ENCODE measurements at regions not wholly inside any gene's neighbourhood (a gene's known extent, or its start where the extent isn't known, plus 50 kb on each side); places are given as distances from the start of the nearest gene placed in this dataset.

DNA sequence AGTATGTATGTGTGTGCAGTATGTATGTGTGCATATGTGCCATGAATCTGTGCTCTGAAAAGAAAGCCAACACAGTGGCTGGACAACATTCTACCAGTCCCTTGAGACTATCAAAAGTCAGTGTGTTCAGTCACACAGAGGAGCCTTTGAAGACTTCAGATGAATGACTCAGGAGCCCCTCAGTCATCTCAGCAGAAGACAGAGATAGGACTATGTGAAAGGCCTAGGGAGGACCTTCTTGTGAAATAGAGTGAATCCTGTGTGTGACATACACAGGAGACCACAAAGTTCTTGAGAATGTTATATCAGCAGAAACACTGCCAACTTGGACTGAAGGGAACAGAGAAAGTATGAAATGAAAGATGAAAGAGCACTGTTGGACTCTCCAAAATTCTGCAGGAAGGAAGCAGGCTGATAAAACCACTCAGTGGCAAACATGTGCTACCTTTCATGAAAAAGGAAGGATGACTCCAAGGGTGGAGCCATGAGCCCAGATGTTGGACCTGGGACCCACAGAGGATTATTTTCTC is 108.4 kb downstream of the METRNL start:
- DNase-seq (ENCODE audit: extremely low spot score), result no peak
- ChIA-PET CTCF (no interaction called here), POLR2A (no interaction called here)
- TF ChIP-seq, protein P1, sequence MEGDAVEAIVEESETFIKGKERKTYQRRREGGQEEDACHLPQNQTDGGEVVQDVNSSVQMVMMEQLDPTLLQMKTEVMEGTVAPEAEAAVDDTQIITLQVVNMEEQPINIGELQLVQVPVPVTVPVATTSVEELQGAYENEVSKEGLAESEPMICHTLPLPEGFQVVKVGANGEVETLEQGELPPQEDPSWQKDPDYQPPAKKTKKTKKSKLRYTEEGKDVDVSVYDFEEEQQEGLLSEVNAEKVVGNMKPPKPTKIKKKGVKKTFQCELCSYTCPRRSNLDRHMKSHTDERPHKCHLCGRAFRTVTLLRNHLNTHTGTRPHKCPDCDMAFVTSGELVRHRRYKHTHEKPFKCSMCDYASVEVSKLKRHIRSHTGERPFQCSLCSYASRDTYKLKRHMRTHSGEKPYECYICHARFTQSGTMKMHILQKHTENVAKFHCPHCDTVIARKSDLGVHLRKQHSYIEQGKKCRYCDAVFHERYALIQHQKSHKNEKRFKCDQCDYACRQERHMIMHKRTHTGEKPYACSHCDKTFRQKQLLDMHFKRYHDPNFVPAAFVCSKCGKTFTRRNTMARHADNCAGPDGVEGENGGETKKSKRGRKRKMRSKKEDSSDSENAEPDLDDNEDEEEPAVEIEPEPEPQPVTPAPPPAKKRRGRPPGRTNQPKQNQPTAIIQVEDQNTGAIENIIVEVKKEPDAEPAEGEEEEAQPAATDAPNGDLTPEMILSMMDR (IDR thresholded peaks at IDR 0.05; ENCODE audit: control extremely low read depth, extremely low read depth, low read depth, missing control alignments), result no peak

DNA sequence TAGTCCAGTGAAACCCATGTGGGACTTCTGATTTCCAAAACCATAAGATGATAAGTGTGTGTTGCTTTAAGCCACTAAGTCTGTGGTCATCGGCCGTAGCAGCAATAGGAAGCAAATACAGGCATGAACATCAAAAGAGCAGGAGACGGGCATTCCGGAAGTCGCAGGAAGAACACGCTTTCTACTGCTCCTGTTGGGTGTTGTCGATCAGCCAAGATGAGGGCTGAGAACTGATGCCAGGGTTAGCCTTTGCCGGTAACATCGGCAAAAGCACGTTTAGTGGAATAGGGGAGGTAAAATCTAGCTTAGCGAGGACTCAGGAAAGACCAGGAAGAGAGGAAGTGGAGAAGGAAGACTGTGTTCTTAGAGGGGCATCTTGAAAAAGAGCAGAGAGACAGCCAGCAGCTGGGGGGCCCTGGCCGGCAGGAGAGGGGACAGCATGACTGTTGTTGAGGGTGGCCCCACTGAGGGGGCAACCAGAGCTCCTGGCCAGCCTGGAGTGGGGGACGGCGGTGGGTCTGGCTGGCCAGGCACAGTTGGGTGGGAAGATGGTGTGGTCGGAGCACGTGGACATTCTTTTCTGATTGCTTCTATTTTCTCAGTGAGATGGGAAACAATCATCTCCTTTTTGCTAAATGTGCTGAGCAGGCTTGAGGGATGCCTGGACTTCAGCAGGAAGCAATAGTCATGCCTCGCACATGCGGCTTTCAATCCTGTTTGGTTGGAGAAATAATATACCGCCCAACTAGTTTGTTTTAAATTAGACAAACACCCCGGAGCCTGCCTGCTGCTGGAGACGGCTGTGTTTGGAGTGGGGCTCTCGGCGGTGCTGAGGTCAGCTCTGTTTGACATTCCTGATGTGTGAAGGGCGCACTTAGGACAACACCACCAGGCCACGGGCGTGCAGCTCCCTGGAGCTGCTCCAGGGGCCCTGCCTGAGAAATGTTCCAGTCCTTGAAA is 109.9 kb downstream of the METRNL start:
- CTCF ChIA-PET, result no interaction called here
- no peak for DNase-seq (ENCODE audit: extremely low spot score)
- TF ChIP-seq, protein P1 (IDR thresholded peaks at IDR 0.05; ENCODE audit: control extremely low read depth, extremely low read depth, low read depth, missing control alignments), result no peak
- POLR2A ChIA-PET, result no interaction called here

GRCh38 chr17:83190004-83190385 is 110.6 kb downstream of the METRNL start:
- no peak for DNase-seq (ENCODE audit: extremely low spot score)
- CTCF ChIA-PET, result no interaction called here
- POLR2A ChIA-PET, result no interaction called here
- TF ChIP-seq, protein P1 (IDR thresholded peaks at IDR 0.05; ENCODE audit: control extremely low read depth, extremely low read depth, low read depth, missing control alignments), result no peak

DNA sequence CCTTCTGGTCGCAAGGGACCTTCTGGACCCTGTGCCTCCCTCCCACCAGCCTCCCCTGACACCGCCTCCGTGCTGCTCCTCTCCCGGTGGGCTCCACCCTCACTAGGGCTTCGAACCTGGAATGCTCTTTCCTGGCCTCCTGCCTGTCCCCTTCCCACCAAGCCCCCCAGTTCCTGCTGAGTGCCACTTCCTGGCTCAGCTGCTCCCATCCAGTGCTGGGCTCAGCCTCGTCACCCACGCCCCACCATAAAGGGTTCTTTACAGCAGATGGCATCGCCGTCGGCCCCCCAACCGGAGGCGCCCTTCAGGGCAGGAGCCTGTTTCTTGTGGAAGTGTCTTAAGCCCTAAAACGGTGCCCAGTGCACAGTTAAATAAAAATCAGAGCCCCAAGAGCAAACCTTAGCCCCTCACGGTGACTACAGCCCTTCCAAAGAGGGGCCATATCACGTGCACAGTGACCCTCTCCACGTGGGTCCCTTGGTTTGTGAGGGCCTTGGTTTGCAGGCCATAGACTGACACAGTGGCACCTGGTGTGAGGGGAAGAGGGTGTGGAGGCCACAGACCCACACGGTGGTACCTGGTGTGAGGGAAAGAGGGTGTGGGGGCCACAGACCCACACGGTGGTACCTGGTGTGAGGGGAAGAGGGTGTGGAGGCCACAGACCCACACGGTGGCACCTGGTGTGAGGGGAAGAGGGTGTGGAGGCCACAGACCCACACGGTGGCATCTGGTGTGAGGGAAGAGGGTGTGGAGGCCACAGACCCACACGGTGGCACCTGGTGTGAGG is 111.4 kb downstream of the METRNL start:
- DNase-seq (ENCODE audit: extremely low spot score), result no peak
- TF ChIP-seq, protein P1 (IDR thresholded peaks at IDR 0.05; ENCODE audit: control extremely low read depth, extremely low read depth, low read depth, missing control alignments), result no peak
- ChIA-PET POLR2A (no interaction called here), CTCF (no interaction called here)

DNA sequence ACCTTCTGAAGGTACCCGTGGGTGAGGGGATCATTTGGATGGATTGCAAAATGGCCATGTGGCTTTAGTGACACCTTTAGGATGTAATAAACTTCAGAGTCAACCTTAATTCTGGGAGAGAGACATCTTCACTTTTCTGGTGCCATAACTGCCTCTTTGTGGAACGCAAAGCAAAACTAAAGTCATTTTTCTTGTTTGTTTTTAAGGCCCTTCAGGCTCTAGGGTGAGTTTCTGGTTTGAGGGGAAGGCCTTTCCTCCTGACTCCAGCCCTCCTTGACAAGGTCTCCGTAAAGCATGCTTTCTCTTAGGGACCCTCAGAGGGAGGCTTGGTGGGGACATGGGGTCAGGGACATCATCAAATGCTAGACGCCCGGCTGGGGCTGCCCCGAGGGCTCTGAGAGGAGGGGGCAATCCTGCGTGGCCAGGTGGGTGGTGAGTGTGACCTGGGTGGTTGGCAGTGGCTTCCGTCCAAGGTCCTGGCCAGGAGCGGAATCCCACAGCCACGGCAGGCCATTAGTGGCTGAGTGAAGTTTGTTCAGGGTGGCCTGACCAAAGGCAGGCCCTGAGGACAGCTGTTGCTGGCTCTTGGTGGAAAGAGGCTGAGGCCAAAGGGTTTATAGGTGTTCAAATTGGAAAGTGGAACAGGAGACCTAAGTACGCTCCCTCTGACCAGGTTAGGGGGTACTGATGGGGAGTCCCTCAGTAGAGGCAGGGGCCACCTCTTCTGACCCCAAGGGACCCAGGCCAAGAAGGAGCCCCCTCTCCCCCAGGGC is 112.2 kb downstream of the METRNL start:
- ChIA-PET CTCF (no interaction called here), POLR2A (no interaction called here)
- TF ChIP-seq, protein P1 (IDR thresholded peaks at IDR 0.05; ENCODE audit: control extremely low read depth, extremely low read depth, low read depth, missing control alignments), result no peak
- no peak for DNase-seq (ENCODE audit: extremely low spot score)

All from GM10248 (cell line).